Astrocyte (in vitro differentiated cells and primary cell): ENCODE measurements at regions not wholly inside any gene's neighbourhood (a gene's known extent, or its start where the extent isn't known, plus 50 kb on each side); places are given as distances from the start of the nearest gene placed in this dataset.

Source experiments
- EZH2 ChIP-seq: IDR thresholded peaks from 2 replicates; pipeline ENCODE4 v1.6.1; 2012; ENCODE audit warnings: mild to moderate bottlenecking, low read length, inconsistent platforms; ENCODE audit not compliant: insufficient read depth
- TF ChIP-seq, protein P1 (sequence below): IDR thresholded peaks from 2 replicates; pipeline ENCODE4 v1.5.1; 2011; ENCODE audit warnings: low read depth, mild to moderate bottlenecking, inconsistent platforms, low read length, moderate library complexity; ENCODE audit not compliant: insufficient read depth

GRCh38 chr4:110953191-110953590 is 330.3 kb upstream of the PITX2 start:
- TF ChIP-seq, protein P1, sequence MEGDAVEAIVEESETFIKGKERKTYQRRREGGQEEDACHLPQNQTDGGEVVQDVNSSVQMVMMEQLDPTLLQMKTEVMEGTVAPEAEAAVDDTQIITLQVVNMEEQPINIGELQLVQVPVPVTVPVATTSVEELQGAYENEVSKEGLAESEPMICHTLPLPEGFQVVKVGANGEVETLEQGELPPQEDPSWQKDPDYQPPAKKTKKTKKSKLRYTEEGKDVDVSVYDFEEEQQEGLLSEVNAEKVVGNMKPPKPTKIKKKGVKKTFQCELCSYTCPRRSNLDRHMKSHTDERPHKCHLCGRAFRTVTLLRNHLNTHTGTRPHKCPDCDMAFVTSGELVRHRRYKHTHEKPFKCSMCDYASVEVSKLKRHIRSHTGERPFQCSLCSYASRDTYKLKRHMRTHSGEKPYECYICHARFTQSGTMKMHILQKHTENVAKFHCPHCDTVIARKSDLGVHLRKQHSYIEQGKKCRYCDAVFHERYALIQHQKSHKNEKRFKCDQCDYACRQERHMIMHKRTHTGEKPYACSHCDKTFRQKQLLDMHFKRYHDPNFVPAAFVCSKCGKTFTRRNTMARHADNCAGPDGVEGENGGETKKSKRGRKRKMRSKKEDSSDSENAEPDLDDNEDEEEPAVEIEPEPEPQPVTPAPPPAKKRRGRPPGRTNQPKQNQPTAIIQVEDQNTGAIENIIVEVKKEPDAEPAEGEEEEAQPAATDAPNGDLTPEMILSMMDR, result no peak
- no peak for TF ChIP-seq EZH2
